ENCODE measurements at regions not wholly inside any gene's neighbourhood (a gene's known extent, or its start where the extent isn't known, plus 50 kb on each side); places are given as distances from the start of the nearest gene placed in this dataset.

DNA sequence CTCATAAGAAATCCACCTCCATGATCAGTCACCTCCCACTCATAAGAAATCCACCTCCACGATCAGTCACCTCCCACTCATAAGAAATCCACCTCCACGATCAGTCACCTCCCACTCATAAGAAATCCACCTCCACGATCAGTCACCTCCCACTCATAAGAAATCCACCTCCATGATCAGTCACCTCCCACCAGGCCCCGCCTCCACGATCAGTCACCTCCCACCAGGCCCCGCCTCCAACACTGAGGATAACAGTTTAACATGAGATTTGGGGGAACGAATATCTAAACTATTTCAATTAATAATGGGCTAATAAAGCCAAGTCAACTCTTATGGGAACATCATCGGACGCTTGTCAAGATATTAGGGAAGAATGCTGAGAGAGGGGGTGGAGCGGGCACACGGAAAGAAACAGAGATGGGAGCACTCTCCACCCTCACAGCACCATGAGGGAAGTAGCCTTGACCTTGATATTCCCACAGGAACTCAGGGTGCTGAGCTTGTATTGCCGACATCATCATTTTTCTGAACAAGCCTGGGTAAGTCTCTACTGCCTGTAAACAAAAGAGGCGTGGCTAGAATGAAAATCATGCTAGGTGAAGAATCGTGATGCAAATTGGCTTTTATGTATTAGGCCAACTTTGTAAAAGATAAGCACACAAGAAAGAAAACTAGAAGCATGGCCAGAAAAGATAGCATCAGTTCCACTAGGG lies 303.5 kb upstream of the KLF6 start:
- DNase-seq (ENCODE audit: low read depth, low spot score), result no peak

GRCh38 chr10:4086131-4086898 lies 301.3 kb upstream of the KLF6 start:
- DNase-seq (ENCODE audit: low read depth, low spot score), result peak; percentile 46

DNA sequence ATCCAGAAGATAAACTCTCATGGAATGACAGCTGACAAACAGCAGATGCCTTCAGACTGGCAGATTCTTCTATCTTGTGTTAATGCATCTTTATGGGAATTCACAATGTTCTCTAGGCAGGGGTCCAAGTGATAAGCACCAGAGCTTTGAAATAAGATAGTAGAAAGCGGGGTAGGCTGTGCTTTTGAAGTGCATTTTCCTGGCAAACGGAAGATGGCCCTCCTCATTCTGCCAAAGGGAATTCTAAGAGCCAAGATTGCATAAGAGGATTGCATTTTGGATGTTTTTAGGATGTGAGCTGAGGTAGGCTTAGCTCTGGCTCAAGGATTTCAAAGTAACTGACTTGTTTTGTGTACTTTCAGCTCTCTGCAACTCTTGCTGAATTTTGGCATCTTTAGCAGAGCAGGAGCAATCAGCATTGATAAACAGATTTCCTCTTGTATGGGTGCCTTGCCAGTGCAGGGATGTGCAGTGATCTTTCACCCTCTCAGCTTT lies 298.5 kb upstream of the KLF6 start:
- peak; percentile 30 for DNase-seq (ENCODE audit: low read depth, low spot score)

DNA sequence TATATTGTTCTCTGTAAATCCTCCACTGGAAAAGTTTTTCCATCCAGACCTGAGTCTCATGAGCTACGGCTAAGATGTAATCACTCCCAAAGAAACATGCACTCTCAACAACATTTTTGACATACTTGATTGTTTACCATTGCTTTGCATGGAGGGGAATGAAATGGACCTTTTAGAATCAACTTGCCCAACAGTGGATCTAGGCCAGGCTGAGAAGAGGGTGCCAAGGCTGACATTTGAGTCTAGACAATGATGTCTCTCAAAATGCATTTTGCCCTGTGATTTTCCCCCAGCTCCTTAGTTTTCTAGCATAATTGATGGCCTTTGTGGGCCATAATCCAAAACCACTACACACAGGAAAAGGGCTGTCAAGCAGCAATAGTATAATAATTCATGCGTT lies 297.9 kb upstream of the KLF6 start:
- no peak for DNase-seq (ENCODE audit: low read depth, low spot score)

- DNase-seq (ENCODE audit: low read depth, low spot score), result no peak
Observed at GRCh38 chr10:4081685-4082111, 296.7 kb upstream of the KLF6 start.

DNA sequence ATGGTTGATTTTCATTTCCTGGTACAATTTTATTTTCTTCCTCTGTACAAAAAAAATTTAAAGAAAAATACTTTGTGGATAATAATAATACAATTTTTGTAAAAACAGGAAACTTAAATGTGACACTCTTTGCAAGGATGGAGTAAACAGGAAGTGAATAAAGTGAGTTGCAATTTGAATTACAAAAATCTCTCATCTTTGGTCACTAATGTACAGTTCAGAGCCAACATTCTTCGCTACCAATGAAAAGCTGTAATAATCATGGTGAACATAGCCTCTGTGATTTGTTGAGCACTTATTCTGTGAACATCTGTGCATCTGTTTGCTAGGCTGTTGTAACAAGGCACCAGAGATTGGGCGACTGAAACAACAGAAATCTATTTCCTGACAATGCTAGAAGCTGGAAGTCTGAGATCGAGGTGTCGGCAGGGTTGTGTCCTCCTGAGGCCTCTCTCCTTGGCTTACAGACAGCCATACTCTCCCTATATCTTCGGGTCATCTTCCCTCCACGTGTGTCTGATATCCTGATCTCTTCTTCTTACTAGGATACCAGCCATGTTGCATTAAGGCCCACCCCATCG lies 295.3 kb upstream of the KLF6 start:
- DNase-seq (ENCODE audit: low read depth, low spot score), result no peak

DNA sequence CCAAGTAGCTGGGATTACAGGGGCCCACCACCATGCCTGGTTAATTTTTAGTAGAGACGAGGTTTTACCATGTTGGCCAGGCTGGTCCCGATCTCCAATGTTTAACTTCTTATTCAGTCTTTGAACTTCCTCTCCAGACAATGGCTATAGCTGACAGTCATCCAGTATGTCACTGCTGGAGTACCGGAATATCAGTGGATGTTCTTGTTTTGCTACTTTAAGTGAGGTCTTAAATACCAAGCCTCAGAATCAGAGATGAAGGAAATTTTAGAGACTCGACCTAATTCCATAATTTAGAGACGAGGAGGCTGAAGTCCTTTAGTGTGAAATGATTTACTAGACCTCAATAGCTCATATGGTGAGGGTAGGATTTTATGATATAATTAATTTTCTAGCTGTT lies 294.8 kb upstream of the KLF6 start:
- DNase-seq (ENCODE audit: low read depth, low spot score), result no peak

DNA sequence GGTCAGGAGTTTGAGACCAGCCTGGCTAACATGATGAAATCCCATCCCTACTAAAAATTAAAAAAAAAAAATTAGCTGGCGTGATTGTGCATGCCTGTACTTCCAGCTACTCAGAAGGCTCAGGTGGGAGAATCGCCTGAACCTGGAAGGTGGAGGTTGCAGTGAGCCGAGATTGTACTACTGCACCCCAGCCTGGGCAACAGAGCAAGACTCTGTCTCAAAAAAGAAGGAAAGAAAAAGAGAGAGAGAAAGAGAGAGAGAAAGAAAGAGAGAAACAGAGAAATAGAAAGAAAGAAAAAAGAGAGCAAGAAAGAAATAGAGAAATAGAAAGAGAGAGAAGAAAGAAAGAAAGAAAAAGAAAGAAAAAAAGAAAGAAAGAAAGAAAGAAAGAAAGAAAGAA lies 292.8 kb upstream of the KLF6 start:
- DNase-seq (ENCODE audit: low read depth, low spot score), result no peak

DNA sequence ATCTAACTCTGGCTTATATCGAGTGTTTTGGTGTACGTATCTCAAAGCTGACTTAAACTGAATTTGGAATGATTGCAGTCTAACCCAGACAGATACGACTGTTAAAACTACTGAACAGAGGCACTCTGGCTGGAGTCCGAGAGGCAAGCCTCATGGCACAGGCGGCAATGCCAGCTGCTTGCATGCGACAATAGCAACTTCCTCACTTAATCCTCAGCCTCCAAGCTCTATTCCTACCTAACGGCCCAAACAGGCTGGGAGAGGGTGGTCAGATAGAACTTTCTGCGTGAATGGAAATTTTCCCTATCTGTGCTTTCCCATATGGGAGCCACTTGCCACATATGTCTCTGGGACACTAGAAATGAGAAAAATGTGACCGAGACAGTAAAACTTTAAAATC lies 292.0 kb upstream of the KLF6 start:
- DNase-seq (ENCODE audit: low read depth, low spot score), result no peak

DNA sequence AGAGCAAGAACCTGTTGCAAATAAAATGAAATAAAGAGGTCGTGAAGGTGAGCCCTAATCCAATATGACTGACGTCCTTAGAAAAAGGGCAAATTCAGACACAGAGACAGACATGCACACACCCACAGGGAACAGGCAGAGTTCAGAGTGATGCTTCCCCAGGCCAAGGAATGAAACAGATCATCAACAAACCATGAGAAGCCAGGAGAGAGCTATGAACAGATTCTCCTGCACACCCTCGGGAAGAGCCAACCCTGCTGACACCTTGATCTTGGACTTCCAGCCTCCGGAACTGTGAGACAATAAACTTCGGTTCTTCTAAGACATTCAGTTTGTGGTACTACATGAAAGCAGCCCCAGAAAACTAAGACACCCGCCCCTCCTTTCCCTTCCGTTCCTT lies 290.4 kb upstream of the KLF6 start:
- no peak for DNase-seq (ENCODE audit: low read depth, low spot score)

GRCh38 chr10:4074545-4075407 lies 289.8 kb upstream of the KLF6 start:
- DNase-seq (ENCODE audit: low read depth, low spot score), result no peak

GRCh38 chr10:4073912-4074311 lies 288.9 kb upstream of the KLF6 start:
- no peak for DNase-seq (ENCODE audit: low read depth, low spot score)

DNA sequence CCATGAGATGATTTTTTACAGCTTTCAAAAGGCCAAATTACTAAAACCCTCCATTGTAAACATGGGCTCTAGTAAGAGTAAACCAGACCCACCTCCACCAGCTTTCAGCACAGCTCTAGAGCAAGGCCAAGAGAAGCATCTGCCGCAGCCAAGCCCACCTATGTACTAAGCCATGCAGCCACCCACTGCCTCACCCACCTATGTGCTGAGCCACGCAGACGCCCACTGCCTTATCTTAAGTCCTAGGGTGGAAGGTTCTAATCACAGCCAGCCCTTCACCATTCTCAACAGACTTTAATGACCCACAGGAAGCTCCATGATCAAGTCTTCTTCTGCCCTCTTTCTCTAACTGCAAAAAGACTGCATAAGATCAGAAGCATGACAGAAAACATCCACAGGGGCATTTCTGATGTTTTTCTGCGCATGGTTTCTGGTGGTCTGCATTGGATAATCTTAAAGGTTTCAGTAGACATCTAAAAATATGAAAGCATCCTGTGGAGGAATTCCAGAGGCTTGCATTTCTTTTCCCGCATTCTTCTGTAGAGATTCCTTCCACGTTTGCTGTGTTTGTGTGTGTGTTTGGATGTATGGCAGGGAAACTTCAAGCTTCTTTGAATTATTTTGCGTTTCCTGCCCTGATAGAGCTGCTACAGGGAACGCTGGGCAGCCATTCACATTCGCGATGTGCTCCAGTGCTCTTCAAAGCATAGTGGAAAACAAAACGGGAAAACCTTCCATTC lies 286.1 kb upstream of the KLF6 start:
- no peak for DNase-seq (ENCODE audit: low read depth, low spot score)

DNA sequence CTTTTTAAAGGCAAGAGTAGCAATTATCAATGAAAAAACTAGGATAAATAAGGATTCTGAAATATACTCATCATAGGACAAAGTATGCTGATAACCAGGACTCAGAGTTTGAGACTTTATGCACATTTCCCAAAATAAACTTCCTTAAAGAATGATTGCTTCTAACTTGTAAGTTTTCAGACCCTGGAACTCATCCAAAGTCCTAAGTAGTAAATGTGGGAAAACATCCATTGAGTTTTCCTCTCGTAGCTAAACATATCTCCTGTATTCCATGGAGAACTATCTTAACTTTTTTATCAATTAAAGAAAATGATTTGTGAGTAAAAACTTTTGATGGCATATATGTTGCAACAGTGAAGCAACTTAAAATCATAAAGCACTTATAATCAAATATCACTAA lies 285.2 kb upstream of the KLF6 start:
- no peak for DNase-seq (ENCODE audit: low read depth, low spot score)

DNA sequence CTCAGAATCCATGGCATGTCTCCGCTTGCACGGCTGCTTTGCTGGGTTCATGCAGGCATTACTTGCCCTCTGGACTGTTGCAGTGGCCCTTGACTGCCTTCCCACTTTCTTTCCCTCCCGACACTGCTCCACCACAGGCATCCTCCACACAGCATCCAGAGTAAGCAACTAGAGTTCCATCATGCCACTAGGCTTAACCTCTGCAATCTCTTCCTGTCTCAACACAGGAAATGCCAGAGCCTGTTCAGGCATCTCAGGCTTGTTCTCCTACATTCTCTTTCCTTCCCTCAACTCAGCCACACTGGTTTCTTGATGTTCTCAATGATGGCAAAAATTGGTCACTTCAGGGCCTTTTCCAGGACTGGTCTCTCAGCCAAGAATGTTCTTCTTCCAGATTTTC lies 284.5 kb upstream of the KLF6 start:
- DNase-seq (ENCODE audit: low read depth, low spot score), result no peak

DNA sequence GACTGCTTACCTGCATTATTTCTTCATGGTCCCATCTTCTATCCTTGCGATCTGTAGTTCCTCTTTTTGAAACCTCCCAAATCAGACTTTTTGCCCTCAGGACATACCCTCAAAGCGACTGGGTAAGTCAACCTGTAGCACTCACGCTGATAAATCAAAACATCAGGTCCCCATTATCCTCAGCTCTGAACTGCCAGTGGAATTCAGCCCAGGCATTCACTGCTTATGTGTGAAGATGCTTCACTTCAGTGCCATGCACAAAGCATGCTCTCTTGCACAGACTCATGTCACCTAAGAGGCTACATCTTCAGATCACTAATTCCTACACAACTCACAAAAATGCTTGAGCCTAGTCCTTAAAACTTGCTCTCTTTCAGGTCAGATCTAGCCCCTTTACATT lies 283.6 kb upstream of the KLF6 start:
- DNase-seq (ENCODE audit: low read depth, low spot score), result no peak

DNA sequence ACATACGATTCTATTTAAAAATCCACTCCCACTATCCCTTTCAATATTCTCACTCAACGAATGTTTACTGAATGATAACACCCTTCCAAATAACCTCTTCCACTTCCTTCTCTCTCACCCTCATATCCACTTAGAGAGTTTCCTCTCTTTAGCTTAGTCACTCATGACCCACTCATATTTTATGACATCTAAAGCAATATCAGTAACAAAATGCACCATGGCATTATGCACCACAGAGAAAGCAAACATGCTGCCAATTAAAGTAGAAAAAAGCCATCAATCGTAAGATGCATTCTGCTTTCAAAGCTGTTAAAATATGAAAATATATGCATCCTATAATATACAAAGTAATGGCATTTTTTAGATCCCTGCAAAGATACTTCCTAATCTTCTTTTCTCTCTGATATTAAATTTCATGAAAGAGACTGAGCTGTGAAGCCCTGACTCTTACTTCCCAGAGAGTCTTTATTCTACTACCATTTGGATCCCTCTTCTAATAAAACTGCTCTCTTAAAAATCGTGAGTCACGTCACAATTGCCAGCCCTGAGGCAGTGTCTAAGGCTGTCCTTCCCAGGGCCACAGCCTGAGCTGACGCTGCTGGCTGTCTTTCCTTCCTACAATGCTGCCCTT lies 283.0 kb upstream of the KLF6 start:
- DNase-seq (ENCODE audit: low read depth, low spot score), result no peak

DNA sequence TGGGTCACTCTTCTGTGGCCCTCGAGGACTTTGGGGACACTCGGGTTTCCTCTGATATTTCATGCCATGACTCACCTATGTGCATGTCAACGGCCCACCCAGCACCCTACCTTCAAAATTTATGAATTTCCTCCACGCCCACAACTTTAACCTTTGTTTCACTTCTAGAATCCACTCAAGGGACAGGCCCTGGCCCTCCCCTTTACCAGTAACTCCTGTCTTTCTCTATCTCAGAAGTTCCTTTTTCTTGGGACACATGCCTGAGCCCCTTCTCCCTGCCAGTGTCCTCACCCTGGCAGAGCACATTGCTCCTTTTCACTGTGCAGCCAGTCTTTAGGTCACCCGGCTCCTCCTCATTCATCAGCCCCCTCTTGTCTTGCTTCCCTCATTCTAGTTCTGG lies 282.5 kb upstream of the KLF6 start:
- DNase-seq (ENCODE audit: low read depth, low spot score), result no peak

DNA sequence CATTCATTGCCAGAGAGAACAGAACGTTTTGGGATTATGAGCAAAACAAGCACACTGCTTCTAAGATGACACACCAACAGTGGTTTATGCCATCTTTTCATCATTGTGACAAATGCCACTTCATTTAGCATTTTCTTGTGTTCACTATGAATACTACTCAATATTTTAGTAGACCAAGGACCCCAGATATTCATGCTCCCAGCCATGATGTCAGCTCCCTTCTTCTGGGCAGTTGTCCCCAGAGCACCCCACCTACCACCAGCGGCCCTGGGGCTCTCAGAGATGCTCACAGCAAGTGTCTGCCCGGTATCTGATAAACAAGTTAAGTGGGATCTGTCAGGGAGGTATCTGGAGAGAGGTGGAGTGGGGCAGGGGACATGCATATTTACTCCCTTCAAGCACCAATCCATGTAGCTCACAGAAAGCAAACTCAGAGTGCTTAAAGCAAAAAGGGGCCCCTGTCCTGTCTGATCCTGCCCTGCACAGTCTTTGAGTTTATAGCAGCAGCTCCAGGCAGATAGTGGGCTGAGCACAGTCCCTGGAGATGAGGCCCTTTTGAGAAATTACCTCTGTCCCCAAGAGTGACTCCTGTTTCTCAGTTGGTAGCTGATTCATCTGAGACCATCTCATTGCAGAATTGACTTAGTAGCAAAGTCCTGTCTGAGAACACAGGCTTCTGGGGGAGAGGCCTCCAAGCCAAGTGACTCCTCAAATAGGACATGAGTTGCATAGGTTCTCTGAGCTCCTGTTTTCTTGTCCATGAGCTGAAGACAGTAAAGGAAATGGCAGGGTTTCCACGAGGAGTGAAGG lies 281.8 kb upstream of the KLF6 start:
- DNase-seq (ENCODE audit: low read depth, low spot score), result no peak

GRCh38 chr10:4064489-4064888 lies 279.5 kb upstream of the KLF6 start:
- no peak for DNase-seq (ENCODE audit: low read depth, low spot score)

All from pulmonary artery endothelial cell (primary cell).